Keratinocyte (primary cell): ENCODE measurements at regions not wholly inside any gene's neighbourhood (a gene's known extent, or its start where the extent isn't known, plus 50 kb on each side); places are given as distances from the start of the nearest gene placed in this dataset.

Experiments
- EZH2 ChIP-seq: IDR thresholded peaks from one replicate; pipeline ENCODE4 v1.6.1; 2012; ENCODE audit warnings: inconsistent platforms, mild to moderate bottlenecking, low read length, moderate library complexity
- TF ChIP-seq, protein P1 (sequence below), 3 experiments: IDR thresholded peaks in 1 of 3; conservative IDR thresholded peaks in 1 of 3; optimal IDR thresholded peaks in 1 of 3; 2 replicates in 2 of 3; 3 replicates in 1 of 3; pipeline versions ENCODE3 to v1.5.1; 2011; ENCODE audit warnings: low read length in 3 of 3, mild to moderate bottlenecking in 3 of 3, moderate library complexity in 2 of 3, control low read depth in 1 of 3, inconsistent platforms in 1 of 3; ENCODE audit not compliant: insufficient read depth in 2 of 3; ENCODE audit errors: extremely low read depth in 1 of 3

DNA sequence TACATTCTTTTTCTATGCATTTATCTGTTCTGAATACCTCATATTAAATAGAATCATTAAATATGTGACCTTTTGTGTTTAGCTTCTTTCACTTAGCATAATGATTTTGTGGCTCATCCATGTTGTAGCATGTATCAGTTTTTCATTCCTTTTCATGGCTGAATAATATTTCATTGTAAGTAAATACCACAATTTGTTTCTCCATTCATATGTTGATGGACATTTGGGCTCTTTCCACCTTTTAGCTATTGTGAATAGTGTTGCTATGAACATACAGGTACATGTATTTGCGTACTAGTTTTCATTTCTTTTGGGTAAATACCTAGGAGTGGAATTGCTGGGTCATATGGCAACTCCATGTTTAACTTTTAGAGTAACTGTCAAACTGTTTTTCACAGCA, 85.1 kb downstream of the GNL3L start:
- TF ChIP-seq, protein P1, sequence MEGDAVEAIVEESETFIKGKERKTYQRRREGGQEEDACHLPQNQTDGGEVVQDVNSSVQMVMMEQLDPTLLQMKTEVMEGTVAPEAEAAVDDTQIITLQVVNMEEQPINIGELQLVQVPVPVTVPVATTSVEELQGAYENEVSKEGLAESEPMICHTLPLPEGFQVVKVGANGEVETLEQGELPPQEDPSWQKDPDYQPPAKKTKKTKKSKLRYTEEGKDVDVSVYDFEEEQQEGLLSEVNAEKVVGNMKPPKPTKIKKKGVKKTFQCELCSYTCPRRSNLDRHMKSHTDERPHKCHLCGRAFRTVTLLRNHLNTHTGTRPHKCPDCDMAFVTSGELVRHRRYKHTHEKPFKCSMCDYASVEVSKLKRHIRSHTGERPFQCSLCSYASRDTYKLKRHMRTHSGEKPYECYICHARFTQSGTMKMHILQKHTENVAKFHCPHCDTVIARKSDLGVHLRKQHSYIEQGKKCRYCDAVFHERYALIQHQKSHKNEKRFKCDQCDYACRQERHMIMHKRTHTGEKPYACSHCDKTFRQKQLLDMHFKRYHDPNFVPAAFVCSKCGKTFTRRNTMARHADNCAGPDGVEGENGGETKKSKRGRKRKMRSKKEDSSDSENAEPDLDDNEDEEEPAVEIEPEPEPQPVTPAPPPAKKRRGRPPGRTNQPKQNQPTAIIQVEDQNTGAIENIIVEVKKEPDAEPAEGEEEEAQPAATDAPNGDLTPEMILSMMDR (optimal IDR thresholded peaks at IDR 0.05 in 1 of 3, IDR thresholded peaks at IDR 0.05 in 1 of 3, conservative IDR thresholded peaks at IDR 0.05 in 1 of 3; ENCODE audit: extremely low read depth in 1 of 3, insufficient read depth in 2 of 3, low read length in 3 of 3) = no peak
- no peak for TF ChIP-seq EZH2
